GM12878 (cell line): ENCODE measurements at regions not wholly inside any gene's neighbourhood (a gene's known extent, or its start where the extent isn't known, plus 50 kb on each side); places are given as distances from the start of the nearest gene placed in this dataset.

Source experiments
- CBX3 ChIP-seq: fragments of 200-600 bp; sonication (generic); IDR thresholded peaks from 2 replicates; pipeline ENCODE4 v1.6.1; 2016; ENCODE audit warnings: low read depth, borderline replicate concordance
- CTCF ChIP-seq, 3 experiments: IDR thresholded peaks in 2 of 3; conservative IDR thresholded peaks in 1 of 3; 2 replicates each; pipeline ENCODE4 v1.5.1; 2011; ENCODE audit warnings: low read depth in 3 of 3, low read length in 3 of 3, mild to moderate bottlenecking in 3 of 3, control low read depth in 2 of 3, moderate library complexity in 2 of 3, inconsistent platforms in 1 of 3, mixed read lengths in 1 of 3; ENCODE audit not compliant: control insufficient read depth in 2 of 3, insufficient read depth in 1 of 3; ENCODE audit errors: extremely low read depth in 1 of 3
- E2F4 ChIP-seq: IDR thresholded peaks from 2 replicates; pipeline ENCODE4 v1.6.1; 2012; ENCODE audit warnings: low read depth, low read length, improper control_type of control experiment
- EZH2 ChIP-seq: IDR thresholded peaks from 2 replicates; pipeline ENCODE4 v1.6.1; 2012; ENCODE audit warnings: low read depth, mild to moderate bottlenecking, control low read depth, inconsistent platforms, low read length, borderline replicate concordance; ENCODE audit not compliant: control insufficient read depth
- HDAC2 ChIP-seq: fragments of 200-600 bp; sonication (generic); IDR thresholded peaks from 2 replicates; pipeline ENCODE4 v1.6.1; 2017
- MAX ChIP-seq: IDR thresholded peaks from 2 replicates; pipeline ENCODE4 v1.6.1; 2012; ENCODE audit warnings: low read depth, low read length, improper control_type of control experiment
- POLR2A ChIP-seq: IDR thresholded peaks from 2 replicates; pipeline ENCODE4 v1.6.1; 2011; ENCODE audit warnings: low read depth, mild to moderate bottlenecking, low read length
- RAD21 ChIP-seq: IDR thresholded peaks from 2 replicates; pipeline ENCODE4 v1.6.1; 2011; ENCODE audit warnings: mild to moderate bottlenecking, low read depth, low read length, moderate library complexity; ENCODE audit not compliant: insufficient read depth
- REST ChIP-seq: IDR thresholded peaks from 2 replicates; pipeline ENCODE4 v1.6.1; 2012; ENCODE audit warnings: mild to moderate bottlenecking, low read depth, low read length
- TCF12 ChIP-seq: IDR thresholded peaks from 2 replicates; pipeline ENCODE4 v1.6.1; 2011; ENCODE audit warnings: low read depth, mild to moderate bottlenecking, low read length
- ZNF274 ChIP-seq: IDR thresholded peaks from one replicate; pipeline ENCODE4 v1.8.0; 2011; ENCODE audit not compliant: insufficient read length, insufficient read depth
- ZZZ3 ChIP-seq: IDR thresholded peaks from 2 replicates; pipeline ENCODE4 v1.6.1; 2011; ENCODE audit warnings: low read depth; ENCODE audit not compliant: control insufficient read depth, insufficient read length

- no peak for TF ChIP-seq CTCF (IDR thresholded peaks at IDR 0.05 in 2 of 3, conservative IDR thresholded peaks at IDR 0.05 in 1 of 3; ENCODE audit: control insufficient read depth in 2 of 3, extremely low read depth in 1 of 3, insufficient read depth in 1 of 3, low read depth in 3 of 3, low read length in 3 of 3)
- TF ChIP-seq RAD21 = no peak
- TF ChIP-seq EZH2 = no peak
- no peak for TF ChIP-seq ZNF274
- no peak for TF ChIP-seq REST
- no peak for TF ChIP-seq MAX
- TF ChIP-seq POLR2A = no peak
- TF ChIP-seq E2F4 = no peak
- no peak for TF ChIP-seq HDAC2
- TF ChIP-seq ZZZ3 = no peak
- no peak for TF ChIP-seq CBX3
- no peak for TF ChIP-seq TCF12
These were observed 259.2 kb downstream of the DLL1 start for GRCh38 chr6:170031684-170032121.
